ENCODE measurements at regions not wholly inside any gene's neighbourhood (a gene's known extent, or its start where the extent isn't known, plus 50 kb on each side); places are given as distances from the start of the nearest gene placed in this dataset.

DNA sequence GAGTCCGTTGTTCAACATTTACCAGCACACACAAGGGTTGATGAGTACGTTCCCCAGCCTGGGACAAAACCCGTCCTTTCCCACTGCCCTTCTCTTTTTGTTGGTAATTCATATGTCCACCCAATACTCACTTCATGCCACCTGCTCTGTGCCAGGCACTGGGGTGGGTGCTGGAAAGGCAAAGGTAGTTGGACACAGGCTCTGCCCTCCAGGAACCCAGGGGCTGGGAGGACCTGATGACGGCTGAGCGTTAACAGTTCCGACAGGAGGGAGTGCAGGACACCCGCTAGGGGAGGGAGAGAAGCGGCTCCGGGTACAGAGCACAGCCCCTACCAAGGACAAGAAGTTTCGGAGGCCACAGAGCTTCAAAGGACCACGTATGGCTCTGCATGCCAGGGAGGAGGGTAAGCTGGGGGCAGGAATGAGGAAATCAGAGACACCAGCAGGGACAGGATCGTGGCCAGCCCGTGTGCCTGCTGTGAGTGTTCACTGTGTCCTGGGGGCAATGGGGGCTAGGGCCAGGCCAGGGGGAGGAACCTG lies 134.1 kb upstream of the GPC1 start:
- no peak for DNase-seq

DNA sequence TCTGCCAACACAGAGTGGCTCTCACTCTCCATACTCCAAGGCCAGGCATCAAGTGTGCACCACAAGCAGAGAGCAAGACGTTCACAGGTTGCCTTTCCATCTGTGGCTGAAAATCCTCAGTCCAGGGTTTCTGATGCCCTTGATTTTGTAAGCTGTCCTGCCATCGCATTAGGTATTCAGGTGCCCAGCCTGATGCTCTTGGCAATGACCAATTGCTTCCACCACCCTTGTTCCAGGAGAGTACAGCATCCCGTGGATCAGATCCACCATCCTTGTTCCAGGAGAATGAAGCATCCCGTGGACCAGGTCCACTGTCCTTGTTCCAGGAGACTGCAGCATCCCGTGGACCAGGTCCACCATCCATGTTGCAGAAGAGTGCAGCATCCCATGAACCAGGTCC lies 133.4 kb upstream of the GPC1 start:
- DNase-seq = no peak

DNA sequence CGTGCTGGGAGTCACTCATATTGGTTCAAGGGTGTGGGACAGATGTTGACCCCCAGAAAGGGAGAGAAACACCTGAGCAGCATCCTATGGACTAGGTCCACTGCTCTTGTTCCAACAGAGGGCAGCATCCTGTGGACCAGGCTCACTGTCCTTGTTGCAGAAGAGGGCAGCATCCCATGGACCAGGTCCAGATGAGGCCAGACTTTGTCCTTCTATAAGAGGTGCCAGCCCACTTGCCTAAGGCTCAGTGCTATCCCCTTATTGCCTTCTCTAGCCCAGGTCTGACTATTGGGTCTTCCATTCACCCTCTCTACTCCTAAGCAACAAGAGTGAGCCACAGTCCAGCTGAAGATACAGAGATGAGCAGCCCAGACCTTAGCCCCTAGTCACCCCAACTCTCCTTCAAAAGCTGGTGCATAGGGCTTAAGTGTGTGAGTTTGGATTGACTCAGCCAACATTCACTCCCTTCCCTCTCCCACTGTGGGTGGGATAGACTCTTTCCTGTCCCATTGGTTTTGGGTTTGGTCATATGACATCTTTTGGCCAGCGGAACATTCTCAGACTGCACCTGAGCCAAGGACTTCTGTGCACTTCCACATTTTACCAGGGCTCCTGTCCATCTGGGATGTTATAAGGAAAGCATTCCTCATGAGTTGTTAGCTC lies 132.4 kb upstream of the GPC1 start:
- no peak for DNase-seq

DNA sequence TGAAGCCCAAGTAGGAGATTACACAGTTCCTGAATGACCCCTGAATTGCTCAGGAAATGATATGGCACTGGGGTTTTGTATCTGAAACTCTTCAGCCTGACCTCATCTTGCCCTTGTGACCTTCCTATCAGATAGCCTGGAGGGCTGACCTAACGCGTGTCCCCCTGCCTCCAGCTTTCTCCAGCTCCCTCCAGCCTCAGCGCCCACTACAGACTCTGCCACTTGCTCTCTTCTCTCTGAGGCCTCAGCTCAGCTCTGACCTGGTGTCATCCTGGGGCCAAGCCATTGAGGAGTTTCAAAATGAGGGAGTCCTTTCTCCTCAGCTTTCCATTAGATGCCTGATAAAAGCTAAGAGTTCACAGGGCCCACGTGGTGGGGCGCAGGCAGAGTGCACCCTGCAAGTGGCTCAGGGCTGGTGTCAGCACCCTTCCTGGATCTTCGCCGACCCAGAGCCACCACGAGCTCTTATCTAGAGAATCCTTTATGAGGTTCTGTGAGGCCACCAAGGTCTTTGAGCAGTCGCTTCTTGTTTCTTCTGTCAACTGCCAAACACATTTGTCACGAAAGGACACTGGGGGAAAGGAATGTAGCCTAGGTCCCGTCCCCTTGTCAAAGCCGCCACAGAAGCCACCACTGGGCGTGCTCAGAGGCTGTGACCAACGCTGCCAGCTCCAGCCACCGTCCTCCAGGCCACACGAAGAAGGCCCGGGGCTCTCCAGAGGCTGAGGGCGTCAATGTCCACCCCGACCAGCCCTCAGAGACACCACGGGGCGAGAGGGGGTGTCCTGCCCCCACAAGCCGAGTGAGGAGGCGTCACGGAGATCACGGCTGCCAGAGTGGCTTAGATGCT lies 131.3 kb upstream of the GPC1 start:
- no peak for DNase-seq

DNA sequence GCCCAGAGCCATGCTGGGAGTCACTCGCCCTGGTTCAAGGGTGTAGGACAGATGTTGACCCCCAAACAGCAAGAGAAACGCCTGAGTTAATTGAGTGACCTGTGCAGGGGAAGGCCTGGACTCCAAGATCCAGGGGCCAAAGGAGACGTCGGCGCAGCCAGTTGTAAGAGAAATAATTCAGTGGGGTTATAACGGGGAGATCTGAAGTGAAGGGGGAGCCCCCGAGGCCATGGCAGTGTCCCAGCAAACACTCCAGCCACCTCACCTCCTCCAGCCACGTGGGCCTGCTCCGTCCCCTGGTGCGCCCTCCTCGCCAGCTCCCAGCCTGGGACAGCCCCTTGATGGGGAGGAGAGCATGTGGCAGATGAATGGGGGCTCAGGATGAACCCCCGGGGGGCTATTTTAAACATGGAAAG lies 130.7 kb upstream of the GPC1 start:
- DNase-seq = no peak

- no peak for DNase-seq
These were observed 130.0 kb upstream of the GPC1 start for GRCh38 chr2:240305369-240305962.

DNA sequence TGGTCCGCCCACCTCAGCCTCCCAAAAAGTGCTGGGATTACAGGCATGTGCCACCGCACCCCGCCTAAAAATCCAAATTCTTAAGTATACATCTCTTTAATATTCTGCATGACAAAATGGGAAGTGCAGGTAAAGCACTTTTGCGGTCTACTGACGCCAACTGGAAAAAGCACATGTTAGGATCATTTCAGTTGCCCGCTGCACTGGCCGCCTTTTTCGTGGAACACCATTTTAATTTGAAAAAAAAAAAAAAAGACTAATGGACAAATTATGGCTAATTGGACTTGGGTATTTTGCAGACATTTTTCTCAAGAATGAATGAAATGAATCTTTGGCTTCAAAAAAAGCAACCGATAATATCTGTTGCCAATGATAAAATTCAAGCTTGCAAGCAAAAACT lies 129.3 kb upstream of the GPC1 start:
- no peak for DNase-seq

DNA sequence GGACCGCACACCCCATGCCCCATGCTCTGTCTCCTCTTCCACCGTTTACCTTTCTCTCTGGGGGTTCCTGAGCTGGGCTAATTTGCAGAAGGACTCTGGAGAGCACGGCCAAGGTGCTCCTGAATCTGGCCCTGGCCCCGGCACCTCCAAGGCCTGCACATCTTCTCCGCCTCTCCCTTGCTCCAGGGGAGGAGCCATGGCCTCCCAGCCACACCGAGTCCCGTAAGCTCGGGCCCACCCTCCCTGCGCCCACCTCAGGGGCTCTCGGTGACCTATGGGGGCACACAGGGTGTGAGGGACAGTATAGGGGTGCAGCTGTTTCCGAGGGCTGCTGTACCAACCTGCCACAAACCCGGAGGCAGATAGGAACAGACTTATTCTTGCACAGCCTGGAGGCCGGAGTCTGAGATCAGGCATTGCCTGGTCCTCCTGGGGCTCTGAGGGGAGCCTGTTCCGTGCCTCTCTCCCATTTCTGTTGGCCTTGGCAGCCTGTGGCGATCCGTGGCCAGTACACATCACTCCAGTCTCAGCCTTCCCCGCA lies 127.3 kb upstream of the GPC1 start:
- no peak for DNase-seq

GRCh38 chr2:240309214-240309613 lies 126.2 kb upstream of the GPC1 start:
- DNase-seq = no peak

DNA sequence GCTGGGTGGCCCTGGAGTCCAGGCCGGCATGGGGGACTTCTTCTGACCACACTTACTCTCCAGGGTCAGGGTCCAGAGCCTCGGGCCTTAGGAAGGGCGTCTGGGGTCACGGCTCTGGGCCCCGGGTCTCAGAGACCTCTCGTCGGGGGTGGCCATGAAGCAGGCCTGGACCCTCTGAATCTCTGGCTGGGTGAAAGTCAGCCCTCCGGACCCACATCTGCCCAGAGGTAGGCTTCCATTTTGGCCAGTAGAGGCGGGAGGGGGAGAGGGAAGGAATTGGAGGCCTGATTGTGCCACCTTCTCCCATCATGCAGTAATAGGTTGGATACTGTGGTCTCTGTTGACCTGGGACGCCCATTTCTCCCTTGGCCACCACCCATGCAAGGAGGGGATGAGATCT lies 125.3 kb upstream of the GPC1 start:
- DNase-seq = no peak

- no peak for DNase-seq
These were observed 124.8 kb upstream of the GPC1 start for GRCh38 chr2:240310645-240311044.

GRCh38 chr2:240311821-240312220 lies 123.6 kb upstream of the GPC1 start:
- no peak for DNase-seq

- DNase-seq = no peak
These were observed 116.1 kb upstream of the GPC1 start for GRCh38 chr2:240319221-240319854.

DNA sequence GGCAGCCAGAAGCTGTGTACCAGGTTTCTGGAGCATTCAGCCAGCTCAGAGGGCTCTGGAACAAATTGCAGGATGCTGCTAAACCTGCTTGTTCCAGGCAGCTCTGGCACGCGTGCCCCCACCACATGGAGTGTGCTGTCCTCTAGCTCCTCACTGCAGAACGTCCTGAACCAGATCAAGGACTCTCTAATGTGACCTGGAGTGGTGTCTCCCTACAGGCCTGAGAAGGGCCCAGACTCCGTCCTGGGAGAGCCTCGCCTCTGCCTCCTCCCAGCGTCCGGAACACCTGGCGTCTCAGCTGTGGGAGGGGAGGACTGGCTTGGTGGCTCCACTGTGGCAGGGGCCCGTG lies 115.6 kb upstream of the GPC1 start:
- no peak for DNase-seq

- DNase-seq = no peak
These were observed 115.1 kb upstream of the GPC1 start for GRCh38 chr2:240320204-240320993.

- no peak for DNase-seq
These were observed 113.1 kb upstream of the GPC1 start for GRCh38 chr2:240322231-240322955.

DNA sequence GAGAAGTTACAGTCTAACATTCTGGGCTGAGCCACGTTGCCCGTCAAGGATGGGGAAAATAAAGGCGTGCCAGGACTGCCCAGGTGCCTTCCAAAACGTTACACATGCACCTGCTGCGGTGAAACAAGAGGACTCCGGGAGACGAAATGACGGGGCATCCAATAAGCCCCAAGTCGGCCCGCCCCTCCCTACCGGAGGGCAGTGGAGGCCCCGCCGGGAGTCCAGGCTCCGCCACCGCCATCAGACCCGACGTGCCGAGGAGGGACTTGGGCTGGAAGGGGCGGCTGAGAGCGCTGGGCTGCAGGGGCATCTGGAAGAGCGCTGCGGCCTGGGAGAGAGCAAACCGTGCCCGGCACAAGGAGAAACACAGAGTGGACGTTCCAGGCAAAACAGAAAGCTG lies 112.5 kb upstream of the GPC1 start:
- no peak for DNase-seq

DNA sequence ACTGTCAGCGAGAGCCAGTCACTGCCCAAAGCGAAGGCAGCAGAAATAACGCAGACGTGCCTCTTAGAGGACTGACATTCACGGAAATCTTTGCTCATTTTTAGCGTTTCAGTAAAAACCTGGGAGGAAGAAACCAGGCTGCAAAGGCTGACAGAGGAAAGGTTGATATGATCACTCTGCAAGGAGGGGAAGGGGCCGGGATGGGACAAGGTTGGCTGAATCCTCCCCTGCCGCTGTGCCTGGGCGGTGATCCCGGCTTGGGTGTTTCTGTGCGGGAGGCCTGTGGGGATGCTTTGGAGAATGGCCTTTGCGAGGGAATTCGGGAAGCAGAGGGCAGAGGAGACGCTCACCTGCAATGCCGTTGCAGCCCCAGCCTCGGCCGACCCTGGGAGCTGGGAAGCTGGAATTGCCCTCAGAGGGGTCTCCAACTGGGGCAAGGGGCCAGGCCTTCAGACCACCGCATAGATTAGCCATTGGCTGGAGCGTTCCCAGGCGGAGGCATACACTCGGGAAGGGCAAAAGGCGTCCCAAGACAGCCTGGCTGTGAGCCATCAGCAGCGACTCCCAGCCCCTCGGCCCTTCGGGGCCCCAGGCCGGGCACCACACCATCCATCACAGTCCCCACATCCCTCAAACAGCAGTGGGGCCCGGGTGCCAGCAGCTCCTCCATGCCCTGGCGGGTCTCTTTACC lies 111.7 kb upstream of the GPC1 start:
- no peak for DNase-seq

DNA sequence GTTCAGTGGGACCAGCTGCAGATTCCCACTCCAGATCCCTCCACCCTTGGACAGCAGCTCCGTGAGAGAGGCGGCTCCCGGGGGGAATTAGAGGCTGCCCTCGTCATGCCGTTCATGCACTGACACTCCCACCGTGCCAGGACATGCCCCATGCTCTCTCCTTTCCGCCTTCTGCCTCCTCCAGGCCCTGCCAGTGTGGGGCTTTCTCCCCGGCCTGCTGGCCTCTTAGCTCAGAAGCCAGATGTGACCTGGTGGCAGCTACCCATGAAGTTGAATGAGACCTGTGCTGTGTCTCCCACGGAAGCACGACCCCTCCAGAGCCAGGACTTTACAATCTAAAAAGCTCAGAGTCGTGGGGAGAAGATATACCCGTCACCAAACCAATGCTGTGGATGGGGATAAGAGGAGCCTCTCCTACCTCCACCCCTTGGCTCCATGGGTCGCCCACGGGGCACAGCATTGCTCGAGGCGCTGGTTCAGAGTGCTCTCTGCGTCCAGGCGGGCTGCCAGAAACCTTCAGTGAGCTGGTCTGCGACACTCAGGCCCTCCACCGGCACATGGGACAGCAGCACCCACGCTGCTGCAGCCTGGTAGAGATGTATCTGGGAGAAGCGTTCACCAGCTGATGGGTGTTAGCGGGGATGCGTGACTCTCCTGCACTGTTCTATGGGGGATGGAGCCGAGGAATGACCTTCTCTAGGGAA lies 111.0 kb upstream of the GPC1 start:
- no peak for DNase-seq

All from activated naive CD4-positive, alpha-beta T cell (primary cell).